MM.1S (cell line): ENCODE measurements at regions not wholly inside any gene's neighbourhood (a gene's known extent, or its start where the extent isn't known, plus 50 kb on each side); places are given as distances from the start of the nearest gene placed in this dataset.
"Not testable (repeated sequence)": the region's sequence is repeated elsewhere in the genome, so short reads cannot be mapped to it uniquely, and the experiment has no call there.

Source experiments
- CTCF ChIP-seq: fragments of 300-600 bp; sonication (generic); IDR thresholded peaks from 2 replicates; pipeline ENCODE4 v1.5.1; 2016; ENCODE audit warnings: antibody characterized with exemption, low read length, mixed read lengths
- EZH2 ChIP-seq: fragments of 300-600 bp; sonication (generic); optimal IDR thresholded peaks from 2 replicates; pipeline ENCODE3; 2017; ENCODE audit warnings: low read depth, mild to moderate bottlenecking, antibody characterized with exemption, low read length, mixed read lengths
- EZH2phosphoT487 ChIP-seq: fragments of 300-600 bp; sonication (generic); IDR thresholded peaks from 2 replicates; pipeline ENCODE4 v1.6.1; 2018; ENCODE audit warnings: antibody characterized with exemption, low read length

- TF ChIP-seq CTCF, EZH2, EZH2phosphoT487: not testable (repeated sequence)
Observed at GRCh38 chr3:145027186-145027585, 1055.6 kb downstream of the DIPK2A start.
